GM12891 (cell line): ENCODE measurements at regions not wholly inside any gene's neighbourhood (a gene's known extent, or its start where the extent isn't known, plus 50 kb on each side); places are given as distances from the start of the nearest gene placed in this dataset.

Source experiments
- POLR2A ChIP-seq: IDR thresholded peaks from 2 replicates; pipeline ENCODE4 v1.6.1; 2011; ENCODE audit warnings: low read depth, low read length, control low read depth
- POLR2AphosphoS5 ChIP-seq: IDR thresholded peaks from 2 replicates; pipeline ENCODE4 v1.6.1; 2011; ENCODE audit warnings: low read depth, low read length, control low read depth
- TAF1 ChIP-seq: IDR thresholded peaks from 2 replicates; pipeline ENCODE4 v1.6.1; 2011; ENCODE audit warnings: low read depth, low read length, control low read depth

GRCh38 chr5:163613150-163613442 is 107.7 kb downstream of the MAT2B start:
- no peak for TF ChIP-seq POLR2A
- TF ChIP-seq POLR2AphosphoS5: no peak
- no peak for TF ChIP-seq TAF1
